Neural crest cell (in vitro differentiated cells): ENCODE measurements at regions not wholly inside any gene's neighbourhood (a gene's known extent, or its start where the extent isn't known, plus 50 kb on each side); places are given as distances from the start of the nearest gene placed in this dataset.

Source experiments
- DNase-seq: peaks from one replicate; pipeline ENCODE4 v3.0.0; 2021; ENCODE audit warnings: low read depth, mixed read lengths, low spot score
- H3K27ac Mint-ChIP-seq: one replicate; pipeline ENCODE4 v1.8.0; 2021; ENCODE audit warnings: mild to moderate bottlenecking, mixed read lengths; ENCODE audit not compliant: unreplicated experiment
- H3K27me3 Mint-ChIP-seq: 2 replicates; pipeline ENCODE4 v1.8.0; 2021; ENCODE audit warnings: low read depth, mild to moderate bottlenecking, mixed read lengths
- H3K36me3 Mint-ChIP-seq: 2 replicates; pipeline ENCODE4 v1.8.0; 2021; ENCODE audit warnings: low read depth, mild to moderate bottlenecking, mixed read lengths
- H3K4me1 Mint-ChIP-seq: 2 replicates; pipeline ENCODE4 v1.8.0; 2021; ENCODE audit warnings: mixed read lengths
- H3K4me3 Mint-ChIP-seq: one replicate; pipeline ENCODE4 v1.8.0; 2021; ENCODE audit warnings: mild to moderate bottlenecking, mixed read lengths
- H3K9me3 Mint-ChIP-seq: 2 replicates; pipeline ENCODE4 v1.8.0; 2021; ENCODE audit warnings: mixed read lengths
- TF ChIP-seq, protein P1 (sequence below): fragments of 200-600 bp; sonication (generic); conservative IDR thresholded peaks from 2 replicates; pipeline ENCODE4 v1.5.0; 2021; ENCODE audit warnings: antibody characterized with exemption, mild to moderate bottlenecking

DNA sequence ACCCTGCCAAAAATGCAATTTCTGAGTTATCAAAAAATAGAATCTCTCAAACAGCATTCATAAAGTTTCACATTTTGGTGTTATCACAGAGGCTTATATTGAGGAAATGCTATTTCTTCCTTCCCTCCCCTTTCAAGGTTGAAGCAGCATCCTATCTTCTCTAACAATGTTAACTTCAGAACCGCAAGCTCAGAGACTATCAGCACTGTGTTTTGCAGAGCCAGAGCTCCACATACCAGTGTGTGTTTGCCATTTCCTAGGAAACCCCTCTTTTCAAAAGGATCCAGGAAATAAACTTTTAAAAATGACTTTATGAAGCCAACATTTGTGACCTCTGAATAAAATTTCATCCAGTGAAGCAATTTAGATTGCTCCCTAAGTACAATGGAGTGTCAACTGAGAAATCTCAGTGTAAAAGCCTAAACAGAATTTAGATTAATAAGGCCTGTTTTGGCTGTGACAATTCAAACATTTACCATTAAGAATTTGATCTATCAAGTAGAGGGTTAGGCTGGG is 332.6 kb downstream of the NOVA1 start:
- Mint-ChIP-seq H3K27me3 (no peaks in the 10 kb centered on the region), H3K4me3 (no peak overlapping the region), H3K27ac (no peak overlapping the region), H3K9me3 (peaks cover 5% of the 10 kb centered on the region), H3K36me3 (peaks cover 4% of the 10 kb centered on the region), H3K4me1 (peaks cover 23% of the 10 kb centered on the region)
- TF ChIP-seq, protein P1, sequence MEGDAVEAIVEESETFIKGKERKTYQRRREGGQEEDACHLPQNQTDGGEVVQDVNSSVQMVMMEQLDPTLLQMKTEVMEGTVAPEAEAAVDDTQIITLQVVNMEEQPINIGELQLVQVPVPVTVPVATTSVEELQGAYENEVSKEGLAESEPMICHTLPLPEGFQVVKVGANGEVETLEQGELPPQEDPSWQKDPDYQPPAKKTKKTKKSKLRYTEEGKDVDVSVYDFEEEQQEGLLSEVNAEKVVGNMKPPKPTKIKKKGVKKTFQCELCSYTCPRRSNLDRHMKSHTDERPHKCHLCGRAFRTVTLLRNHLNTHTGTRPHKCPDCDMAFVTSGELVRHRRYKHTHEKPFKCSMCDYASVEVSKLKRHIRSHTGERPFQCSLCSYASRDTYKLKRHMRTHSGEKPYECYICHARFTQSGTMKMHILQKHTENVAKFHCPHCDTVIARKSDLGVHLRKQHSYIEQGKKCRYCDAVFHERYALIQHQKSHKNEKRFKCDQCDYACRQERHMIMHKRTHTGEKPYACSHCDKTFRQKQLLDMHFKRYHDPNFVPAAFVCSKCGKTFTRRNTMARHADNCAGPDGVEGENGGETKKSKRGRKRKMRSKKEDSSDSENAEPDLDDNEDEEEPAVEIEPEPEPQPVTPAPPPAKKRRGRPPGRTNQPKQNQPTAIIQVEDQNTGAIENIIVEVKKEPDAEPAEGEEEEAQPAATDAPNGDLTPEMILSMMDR = no peak
- no peak for DNase-seq

DNA sequence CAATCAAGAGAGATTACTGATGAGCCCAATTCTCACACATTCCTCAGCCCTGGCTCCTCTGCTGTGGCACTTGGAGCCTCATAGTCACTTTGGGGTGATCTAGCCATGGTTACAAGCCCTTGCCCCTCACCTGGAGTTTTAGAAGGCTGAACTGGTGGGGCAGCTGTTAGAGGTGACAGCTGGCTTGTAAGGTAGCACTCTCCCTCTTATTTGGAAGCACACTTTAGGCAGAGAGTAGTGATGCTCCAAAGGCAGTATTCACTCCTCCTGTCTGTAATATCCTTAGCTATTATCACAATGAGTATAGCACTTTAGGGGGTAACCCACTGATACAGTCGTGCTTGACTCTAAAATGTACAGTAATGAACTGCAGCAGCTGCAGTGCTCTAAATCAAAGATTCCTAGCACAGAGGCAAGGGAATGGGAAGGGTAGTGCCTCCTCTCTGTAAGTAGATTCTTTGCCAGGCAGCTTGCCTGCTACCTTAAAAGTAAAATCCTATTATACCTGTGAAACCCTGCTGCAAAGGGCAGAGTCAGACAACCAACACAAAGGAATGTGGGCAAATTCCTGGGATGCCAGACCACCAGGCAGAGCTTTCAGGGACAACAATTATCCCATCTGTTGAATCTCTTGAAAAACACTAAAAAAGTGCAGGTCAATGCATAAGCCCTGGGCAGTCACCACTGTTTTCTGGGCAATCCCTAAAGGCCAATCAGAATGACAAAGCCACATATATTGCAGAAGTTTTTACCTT is 336.3 kb downstream of the NOVA1 start:
- Mint-ChIP-seq H3K9me3 (peaks cover 6% of the 10 kb centered on the region), H3K27ac (peak overlapping the region; percentile 15), H3K27me3 (no peaks in the 10 kb centered on the region), H3K4me1 (peaks cover 23% of the 10 kb centered on the region), H3K4me3 (no peak overlapping the region), H3K36me3 (peaks cover 2% of the 10 kb centered on the region)
- TF ChIP-seq, protein P1 = no peak
- DNase-seq = no peak

DNA sequence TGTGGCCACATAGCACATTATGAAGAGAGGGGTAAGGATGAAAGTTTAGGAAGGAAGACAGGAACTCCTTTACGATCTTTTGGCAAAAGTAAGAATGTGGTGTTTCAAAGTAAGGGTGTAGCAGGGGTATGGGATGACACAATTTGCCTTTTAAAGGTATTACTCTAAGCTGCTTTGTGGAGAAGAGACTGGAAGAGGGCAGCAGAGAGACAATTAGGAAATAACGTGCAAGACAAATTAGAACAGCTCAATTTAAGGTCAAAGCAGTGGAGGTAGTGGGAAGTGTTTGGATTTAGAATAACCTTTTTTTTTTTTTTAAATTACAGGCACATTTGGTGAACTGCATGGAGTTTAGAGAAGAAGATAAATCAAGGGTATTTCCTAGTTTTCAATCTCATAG is 342.6 kb downstream of the NOVA1 start:
- Mint-ChIP-seq H3K4me1 (no peaks in the 10 kb centered on the region), H3K27ac (no peak overlapping the region), H3K4me3 (no peak overlapping the region), H3K9me3 (peaks cover 3% of the 10 kb centered on the region), H3K27me3 (no peaks in the 10 kb centered on the region), H3K36me3 (no peaks in the 10 kb centered on the region)
- TF ChIP-seq, protein P1 = peak; percentile 55
- DNase-seq = no peak

DNA sequence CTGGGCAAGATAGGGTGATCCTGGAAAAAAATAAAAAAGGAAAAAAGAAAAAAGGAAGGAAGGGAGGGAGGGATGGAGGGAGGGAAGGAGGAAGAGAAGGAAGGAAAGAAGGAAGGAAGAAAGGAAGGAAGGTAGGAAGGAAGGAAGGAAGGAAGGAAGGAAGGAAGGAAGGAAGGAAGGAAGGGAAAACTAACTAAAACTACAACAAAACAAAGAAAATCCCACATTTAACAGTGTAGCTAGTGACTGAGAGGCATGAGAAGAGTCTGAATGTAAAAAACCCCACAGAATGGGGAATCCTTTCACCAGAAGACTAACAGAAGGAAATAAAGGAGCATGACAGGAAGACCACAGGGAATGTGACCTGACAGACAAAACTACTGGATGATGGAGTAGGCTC is 345.7 kb downstream of the NOVA1 start:
- no peak overlapping the region for H3K27ac Mint-ChIP-seq
- no peaks in the 10 kb centered on the region for H3K27me3 Mint-ChIP-seq

DNA sequence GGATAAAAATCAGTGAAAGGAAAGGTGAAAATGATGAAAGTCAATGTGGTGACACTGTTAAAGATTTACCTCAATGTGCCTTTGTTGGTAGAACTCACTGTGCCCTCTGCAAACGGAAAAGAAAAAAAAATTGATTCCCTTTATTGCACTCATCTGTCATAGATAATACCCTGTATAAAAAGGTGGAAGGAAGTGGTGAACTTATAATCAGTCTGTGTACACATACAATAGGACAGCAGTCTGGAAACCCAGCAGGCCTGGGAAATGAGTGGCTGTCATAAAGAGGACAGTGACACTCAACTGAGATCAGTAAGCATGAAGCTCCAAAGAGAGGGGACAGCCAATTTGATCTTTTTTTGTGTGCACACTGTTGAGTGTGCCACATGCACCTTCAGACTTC is 364.7 kb downstream of the NOVA1 start:
- Mint-ChIP-seq H3K27ac (no peak overlapping the region), H3K36me3 (no peaks in the 10 kb centered on the region), H3K27me3 (no peaks in the 10 kb centered on the region), H3K9me3 (no peaks in the 10 kb centered on the region), H3K4me3 (no peak overlapping the region), H3K4me1 (no peaks in the 10 kb centered on the region)
- DNase-seq = no peak
- TF ChIP-seq, protein P1 = no peak

More for the DNA sequence above, 345.7 kb downstream of the NOVA1 start:
- H3K4me3 Mint-ChIP-seq = no peak overlapping the region
- H3K36me3 Mint-ChIP-seq = no peaks in the 10 kb centered on the region
- DNase-seq = no peak
- TF ChIP-seq, protein P1 = no peak
- H3K9me3 Mint-ChIP-seq = peaks cover 2% of the 10 kb centered on the region
- no peaks in the 10 kb centered on the region for H3K4me1 Mint-ChIP-seq
